ENCODE measurements at regions not wholly inside any gene's neighbourhood (a gene's known extent, or its start where the extent isn't known, plus 50 kb on each side); places are given as distances from the start of the nearest gene placed in this dataset.
"Not testable (repeated sequence)": the region's sequence is repeated elsewhere in the genome, so short reads cannot be mapped to it uniquely, and the experiment has no call there.

- Mint-ChIP-seq H3K9me3 (peaks cover 10% of the 10 kb centered on the region; the same call in 1 of the 2 replicates), H3K4me1 (ENCODE audit: low read depth) (no peaks in the 10 kb centered on the region)
Measured at GRCh38 chr10:21114683-21115082, 217.6 kb upstream of the NEBL start.

GRCh38 chr10:21110358-21110757, 213.2 kb upstream of the NEBL start:
- Mint-ChIP-seq H3K27me3 (ENCODE audit: insufficient read depth) (no peaks in the 10 kb centered on the region; the same call in 1 of the 2 replicates), H3K4me3 (no peak overlapping the region), H3K27ac (no peak overlapping the region), H3K36me3 (ENCODE audit: low read depth) (no peaks in the 10 kb centered on the region), H3K4me1 (ENCODE audit: low read depth) (no peaks in the 10 kb centered on the region), H3K9me3 (peaks cover 19% of the 10 kb centered on the region; the same call in 1 of the 2 replicates)
- TF ChIP-seq CTCF (IDR thresholded peaks at IDR 0.05): no peak
- no peak for DNase-seq

More at GRCh38 chr10:21114683-21115082, 217.6 kb upstream of the NEBL start:
- no peaks in the 10 kb centered on the region; the same call in 1 of the 2 replicates for H3K27me3 Mint-ChIP-seq (ENCODE audit: insufficient read depth)
- no peak overlapping the region for H3K27ac Mint-ChIP-seq
- H3K36me3 Mint-ChIP-seq (ENCODE audit: low read depth): no peaks in the 10 kb centered on the region
- TF ChIP-seq CTCF (IDR thresholded peaks at IDR 0.05): no peak
- no peak for DNase-seq
- no peak overlapping the region for H3K4me3 Mint-ChIP-seq

GRCh38 chr10:21106931-21107330, 209.8 kb upstream of the NEBL start:
- DNase-seq, H3K4me3 Mint-ChIP-seq: not testable (repeated sequence)
- H3K9me3 Mint-ChIP-seq: peaks cover 19% of the 10 kb centered on the region; the same call in 1 of the 2 replicates

GRCh38 chr10:21105331-21105730, 208.2 kb upstream of the NEBL start:
- not testable (repeated sequence) for DNase-seq; H3K4me3 Mint-ChIP-seq; H3K27me3 Mint-ChIP-seq (ENCODE audit: insufficient read depth); H3K4me1 Mint-ChIP-seq (ENCODE audit: low read depth); H3K36me3 Mint-ChIP-seq (ENCODE audit: low read depth); H3K27ac Mint-ChIP-seq
- H3K9me3 Mint-ChIP-seq: peaks cover 13% of the 10 kb centered on the region; the same call in 1 of the 2 replicates

More at GRCh38 chr10:21106931-21107330, 209.8 kb upstream of the NEBL start:
- not testable (repeated sequence) for H3K36me3 Mint-ChIP-seq (ENCODE audit: low read depth); H3K4me1 Mint-ChIP-seq (ENCODE audit: low read depth); H3K27ac Mint-ChIP-seq; H3K27me3 Mint-ChIP-seq (ENCODE audit: insufficient read depth)

GRCh38 chr10:21100871-21101514, 203.9 kb upstream of the NEBL start:
- Mint-ChIP-seq H3K27ac (no peak overlapping the region), H3K4me3 (no peak overlapping the region), H3K9me3 (no peaks in the 10 kb centered on the region; the same call in 1 of the 2 replicates), H3K27me3 (ENCODE audit: insufficient read depth) (0 out of 2 replicates have a peak, but pooled peaks cover 2% of the 10 kb centered on the region), H3K36me3 (ENCODE audit: low read depth) (no peaks in the 10 kb centered on the region), H3K4me1 (ENCODE audit: low read depth) (0 out of 2 replicates have a peak, but pooled peaks cover 4% of the 10 kb centered on the region)
- TF ChIP-seq CTCF (IDR thresholded peaks at IDR 0.05): no peak
- no peak for DNase-seq

- Mint-ChIP-seq H3K4me1 (ENCODE audit: low read depth) (0 out of 2 replicates have a peak, but pooled peaks cover 4% of the 10 kb centered on the region), H3K27me3 (ENCODE audit: insufficient read depth) (0 out of 2 replicates have a peak, but pooled peaks cover 2% of the 10 kb centered on the region), H3K4me3 (no peak overlapping the region), H3K36me3 (ENCODE audit: low read depth) (no peaks in the 10 kb centered on the region), H3K9me3 (no peaks in the 10 kb centered on the region; the same call in 1 of the 2 replicates), H3K27ac (no peak overlapping the region)
- TF ChIP-seq CTCF (IDR thresholded peaks at IDR 0.05): no peak
- DNase-seq: no peak
Measured at GRCh38 chr10:21100190-21100589, 203.1 kb upstream of the NEBL start.

Measured in HFFc6 (cell line).